ENCODE measurements at regions not wholly inside any gene's neighbourhood (a gene's known extent, or its start where the extent isn't known, plus 50 kb on each side); places are given as distances from the start of the nearest gene placed in this dataset.
"Not testable (repeated sequence)": the region's sequence is repeated elsewhere in the genome, so short reads cannot be mapped to it uniquely, and the experiment has no call there.

DNA sequence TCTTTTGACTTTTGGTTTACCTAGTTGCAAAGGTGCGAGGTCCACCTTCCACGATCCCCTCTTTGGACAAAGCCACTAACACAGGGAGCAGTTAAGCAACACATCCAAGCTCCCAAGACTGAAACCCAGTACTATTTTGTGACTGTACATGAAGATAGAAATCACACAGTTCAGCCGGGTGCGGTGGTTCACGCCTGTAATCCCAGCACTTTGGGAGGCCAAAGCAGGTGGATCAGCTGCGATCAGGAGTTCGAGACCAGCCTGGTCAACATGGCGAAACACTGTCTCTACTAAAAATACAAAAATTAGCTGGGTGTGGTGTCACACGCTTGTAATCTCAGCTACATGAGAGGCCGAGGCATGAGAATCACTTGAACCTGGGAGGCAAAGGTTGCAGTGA is 382.8 kb upstream of the AUTS2 start:
- TF ChIP-seq, protein P1, sequence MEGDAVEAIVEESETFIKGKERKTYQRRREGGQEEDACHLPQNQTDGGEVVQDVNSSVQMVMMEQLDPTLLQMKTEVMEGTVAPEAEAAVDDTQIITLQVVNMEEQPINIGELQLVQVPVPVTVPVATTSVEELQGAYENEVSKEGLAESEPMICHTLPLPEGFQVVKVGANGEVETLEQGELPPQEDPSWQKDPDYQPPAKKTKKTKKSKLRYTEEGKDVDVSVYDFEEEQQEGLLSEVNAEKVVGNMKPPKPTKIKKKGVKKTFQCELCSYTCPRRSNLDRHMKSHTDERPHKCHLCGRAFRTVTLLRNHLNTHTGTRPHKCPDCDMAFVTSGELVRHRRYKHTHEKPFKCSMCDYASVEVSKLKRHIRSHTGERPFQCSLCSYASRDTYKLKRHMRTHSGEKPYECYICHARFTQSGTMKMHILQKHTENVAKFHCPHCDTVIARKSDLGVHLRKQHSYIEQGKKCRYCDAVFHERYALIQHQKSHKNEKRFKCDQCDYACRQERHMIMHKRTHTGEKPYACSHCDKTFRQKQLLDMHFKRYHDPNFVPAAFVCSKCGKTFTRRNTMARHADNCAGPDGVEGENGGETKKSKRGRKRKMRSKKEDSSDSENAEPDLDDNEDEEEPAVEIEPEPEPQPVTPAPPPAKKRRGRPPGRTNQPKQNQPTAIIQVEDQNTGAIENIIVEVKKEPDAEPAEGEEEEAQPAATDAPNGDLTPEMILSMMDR (tag by site-specific recombination; IDR thresholded peaks at IDR 0.05): not testable (repeated sequence)
- not testable (repeated sequence) for TF ChIP-seq KLF16 (tag by site-specific recombination; IDR thresholded peaks at IDR 0.05); REPIN1 (tag by site-specific recombination; IDR thresholded peaks at IDR 0.05; ENCODE audit: low read depth); KLF1 (tag by site-specific recombination; IDR thresholded peaks at IDR 0.05); ZNF670 (tag by site-specific recombination; IDR thresholded peaks at IDR 0.05; ENCODE audit: low read depth); ZNF394 (tag by site-specific recombination; IDR thresholded peaks at IDR 0.05; ENCODE audit: borderline replicate concordance)
- TF ChIP-seq, protein P2, sequence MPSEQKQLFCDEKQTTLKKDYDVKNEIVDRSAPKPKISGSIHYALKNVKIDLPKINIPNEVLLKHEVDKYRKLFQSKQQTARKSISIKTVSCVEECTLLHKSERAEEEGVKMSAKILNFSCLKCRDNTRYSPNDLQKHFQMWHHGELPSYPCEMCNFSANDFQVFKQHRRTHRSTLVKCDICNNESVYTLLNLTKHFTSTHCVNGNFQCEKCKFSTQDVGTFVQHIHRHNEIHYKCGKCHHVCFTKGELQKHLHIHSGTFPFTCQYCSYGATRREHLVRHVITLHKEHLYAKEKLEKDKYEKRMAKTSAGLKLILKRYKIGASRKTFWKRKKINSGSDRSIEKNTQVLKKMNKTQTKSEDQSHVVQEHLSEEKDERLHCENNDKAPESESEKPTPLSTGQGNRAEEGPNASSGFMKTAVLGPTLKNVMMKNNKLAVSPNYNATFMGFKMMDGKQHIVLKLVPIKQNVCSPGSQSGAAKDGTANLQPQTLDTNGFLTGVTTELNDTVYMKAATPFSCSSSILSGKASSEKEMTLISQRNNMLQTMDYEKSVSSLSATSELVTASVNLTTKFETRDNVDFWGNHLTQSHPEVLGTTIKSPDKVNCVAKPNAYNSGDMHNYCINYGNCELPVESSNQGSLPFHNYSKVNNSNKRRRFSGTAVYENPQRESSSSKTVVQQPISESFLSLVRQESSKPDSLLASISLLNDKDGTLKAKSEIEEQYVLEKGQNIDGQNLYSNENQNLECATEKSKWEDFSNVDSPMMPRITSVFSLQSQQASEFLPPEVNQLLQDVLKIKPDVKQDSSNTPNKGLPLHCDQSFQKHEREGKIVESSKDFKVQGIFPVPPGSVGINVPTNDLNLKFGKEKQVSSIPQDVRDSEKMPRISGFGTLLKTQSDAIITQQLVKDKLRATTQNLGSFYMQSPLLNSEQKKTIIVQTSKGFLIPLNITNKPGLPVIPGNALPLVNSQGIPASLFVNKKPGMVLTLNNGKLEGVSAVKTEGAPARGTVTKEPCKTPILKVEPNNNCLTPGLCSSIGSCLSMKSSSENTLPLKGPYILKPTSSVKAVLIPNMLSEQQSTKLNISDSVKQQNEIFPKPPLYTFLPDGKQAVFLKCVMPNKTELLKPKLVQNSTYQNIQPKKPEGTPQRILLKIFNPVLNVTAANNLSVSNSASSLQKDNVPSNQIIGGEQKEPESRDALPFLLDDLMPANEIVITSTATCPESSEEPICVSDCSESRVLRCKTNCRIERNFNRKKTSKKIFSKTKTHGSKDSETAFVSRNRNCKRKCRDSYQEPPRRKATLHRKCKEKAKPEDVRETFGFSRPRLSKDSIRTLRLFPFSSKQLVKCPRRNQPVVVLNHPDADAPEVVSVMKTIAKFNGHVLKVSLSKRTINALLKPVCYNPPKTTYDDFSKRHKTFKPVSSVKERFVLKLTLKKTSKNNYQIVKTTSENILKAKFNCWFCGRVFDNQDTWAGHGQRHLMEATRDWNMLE (tag by site-specific recombination; conservative IDR thresholded peaks at IDR 0.05; ENCODE audit: low read depth): not testable (repeated sequence)

Data from HEK293 (cell line).